ENCODE measurements at regions not wholly inside any gene's neighbourhood (a gene's known extent, or its start where the extent isn't known, plus 50 kb on each side); places are given as distances from the start of the nearest gene placed in this dataset.

- Histone ChIP-seq H3K4me3 (ENCODE audit: low read depth, low read length) (no peak overlapping the region), H3K27me3 (replicated peaks) (no peaks in the 10 kb centered on the region), H3K27ac (no peak overlapping the region), H3K36me3 (replicated peaks) (no peaks in the 10 kb centered on the region)
- DNase-seq = no peak
- TF ChIP-seq CTCF (IDR thresholded peaks at IDR 0.05; ENCODE audit: low read depth, low read length, missing control alignments) = no peak
- in situ Hi-C loops (cut with HindIII; ENCODE audit: low pct_ligation_motif_present, low sequenced_read_pairs) = no loop called here
These were observed 135.3 kb upstream of the FNDC3A start for GRCh38 chr13:48840366-48840765.

- H3K27me3 ChIP-seq (replicated peaks) = no peaks in the 10 kb centered on the region
- no peak for DNase-seq
- in situ Hi-C loops (cut with HindIII; ENCODE audit: low pct_ligation_motif_present, low sequenced_read_pairs) = no loop called here
These were observed 133.4 kb upstream of the FNDC3A start for GRCh38 chr13:48842316-48842715.

GRCh38 chr13:48843630-48844380 is 131.9 kb upstream of the FNDC3A start:
- in situ Hi-C loops (cut with HindIII; ENCODE audit: low pct_ligation_motif_present, low sequenced_read_pairs) = no loop called here
- Histone ChIP-seq H3K27me3 (replicated peaks) (no peaks in the 10 kb centered on the region), H3K27ac (no peak overlapping the region), H3K36me3 (replicated peaks) (no peaks in the 10 kb centered on the region), H3K4me3 (ENCODE audit: low read depth, low read length) (no peak overlapping the region)
- TF ChIP-seq CTCF (IDR thresholded peaks at IDR 0.05; ENCODE audit: low read depth, low read length, missing control alignments) = no peak
- no peak for DNase-seq

More at GRCh38 chr13:48842316-48842715, 133.4 kb upstream of the FNDC3A start:
- Histone ChIP-seq H3K36me3 (replicated peaks) (no peaks in the 10 kb centered on the region), H3K27ac (no peak overlapping the region), H3K4me3 (ENCODE audit: low read depth, low read length) (no peak overlapping the region)
- no peak for TF ChIP-seq CTCF (IDR thresholded peaks at IDR 0.05; ENCODE audit: low read depth, low read length, missing control alignments)

GRCh38 chr13:48844676-48845075 is 131.0 kb upstream of the FNDC3A start:
- Histone ChIP-seq H3K27ac (no peak overlapping the region), H3K4me3 (ENCODE audit: low read depth, low read length) (no peak overlapping the region), H3K27me3 (replicated peaks) (no peaks in the 10 kb centered on the region), H3K36me3 (replicated peaks) (no peaks in the 10 kb centered on the region)
- TF ChIP-seq CTCF (IDR thresholded peaks at IDR 0.05; ENCODE audit: low read depth, low read length, missing control alignments) = no peak
- in situ Hi-C loops (cut with HindIII; ENCODE audit: low pct_ligation_motif_present, low sequenced_read_pairs) = no loop called here
- DNase-seq = no peak

- in situ Hi-C loops (cut with HindIII; ENCODE audit: low pct_ligation_motif_present, low sequenced_read_pairs) = no loop called here
- Histone ChIP-seq H3K27me3 (replicated peaks) (no peaks in the 10 kb centered on the region), H3K27ac (no peak overlapping the region), H3K36me3 (replicated peaks) (no peaks in the 10 kb centered on the region), H3K4me3 (ENCODE audit: low read depth, low read length) (no peak overlapping the region)
- DNase-seq = peak; percentile 16
- TF ChIP-seq CTCF (IDR thresholded peaks at IDR 0.05; ENCODE audit: low read depth, low read length, missing control alignments) = no peak
These were observed 126.2 kb upstream of the FNDC3A start for GRCh38 chr13:48849515-48849914.

GRCh38 chr13:48851707-48852106 is 124.0 kb upstream of the FNDC3A start:
- no peaks in the 10 kb centered on the region for H3K27me3 ChIP-seq (replicated peaks)
- in situ Hi-C loops (cut with HindIII; ENCODE audit: low pct_ligation_motif_present, low sequenced_read_pairs) = no loop called here
- DNase-seq = no peak
- TF ChIP-seq CTCF (IDR thresholded peaks at IDR 0.05; ENCODE audit: low read depth, low read length, missing control alignments) = no peak
- no peak overlapping the region for H3K27ac ChIP-seq
- no peaks in the 10 kb centered on the region for H3K36me3 ChIP-seq (replicated peaks)
- H3K4me3 ChIP-seq (ENCODE audit: low read depth, low read length) = no peak overlapping the region
